Stimulated activated CD4-positive, alpha-beta T cell treated with anti-CD3 and anti-CD28 coated beads, Interleukin-12 subunit alpha, Interleukin-12 subunit beta, amount 100 ng/mL, for 24 hours (primary cell): ENCODE measurements at regions not wholly inside any gene's neighbourhood (a gene's known extent, or its start where the extent isn't known, plus 50 kb on each side); places are given as distances from the start of the nearest gene placed in this dataset.

ENCODE experiments used
- DNase-seq, 2 experiments: peaks; one replicate each; pipeline ENCODE4 v3.0.0-alpha.2; 2020; ENCODE audit warnings: low read depth in 2 of 2

DNA sequence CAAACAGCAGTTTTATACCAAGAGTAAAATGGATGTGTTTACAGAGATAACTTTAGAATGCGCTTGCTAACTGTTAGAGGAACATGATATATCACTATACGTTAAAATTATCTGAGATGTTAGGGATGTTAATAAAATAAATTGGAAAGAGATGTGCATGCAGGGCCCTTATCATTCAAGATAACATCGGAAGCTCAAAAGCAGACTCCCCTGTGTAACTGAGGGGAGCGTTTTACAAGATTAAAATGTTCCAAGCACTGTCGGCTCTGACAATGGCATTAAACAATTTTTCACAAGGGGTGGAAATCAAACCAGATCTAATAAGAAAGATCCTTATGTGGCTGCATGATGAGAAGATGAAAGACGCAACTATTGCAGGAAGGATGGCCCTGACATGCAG lies 53.3 kb upstream of the DCC start:
- DNase-seq = no peak

DNA sequence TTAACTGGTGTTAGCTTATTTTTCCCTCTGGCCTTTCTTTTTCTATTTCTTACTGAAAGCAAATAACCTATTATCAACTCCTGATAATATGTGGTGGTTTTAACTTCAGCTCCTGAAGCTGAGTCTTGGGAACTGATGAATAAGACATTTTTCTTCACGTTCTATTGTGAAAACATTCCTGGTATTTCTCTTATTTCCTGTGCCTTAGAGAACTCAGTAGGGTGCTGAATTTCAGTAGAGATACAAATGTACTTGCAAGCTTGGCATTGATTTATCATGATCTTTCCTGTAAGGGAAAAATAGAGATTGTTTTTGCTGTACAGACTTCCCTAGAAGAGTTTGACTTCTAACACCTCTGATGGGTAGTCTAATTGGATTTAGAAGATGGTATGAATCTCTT lies 52.8 kb upstream of the DCC start:
- DNase-seq = no peak

GRCh38 chr18:52288403-52289004 lies 51.5 kb upstream of the DCC start:
- DNase-seq = no peak

DNA sequence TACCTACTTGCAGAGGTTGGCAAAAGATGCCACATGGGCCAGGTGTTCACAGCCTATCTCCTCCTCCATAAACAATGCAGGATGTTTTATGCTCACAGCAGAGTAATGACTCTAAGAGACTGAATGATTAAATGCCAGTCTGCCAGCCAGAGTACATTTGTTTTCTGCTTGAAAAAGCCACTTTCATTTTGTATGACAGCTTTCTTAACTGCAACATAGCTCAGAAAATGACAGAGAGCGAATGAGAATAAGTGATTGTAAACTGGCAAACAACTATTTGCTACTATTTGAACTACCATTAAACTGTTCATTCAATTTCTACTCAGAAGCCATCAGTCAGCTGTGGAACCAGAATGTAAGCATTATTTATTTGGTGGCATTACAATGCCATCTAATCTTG lies 50.6 kb upstream of the DCC start:
- no peak for DNase-seq
